Sigmoid colon (tissue), 6 donors: ENCODE measurements at regions not wholly inside any gene's neighbourhood (a gene's known extent, or its start where the extent isn't known, plus 50 kb on each side); places are given as distances from the start of the nearest gene placed in this dataset.

Source experiments
- DNase-seq: peaks from one replicate; pipeline ENCODE4 v3.0.0-alpha.2; 2019
- H3K27ac ChIP-seq, 4 donors: fragments of 200-600 bp; sonication (generic); one replicate each; pipeline ENCODE4 v1.5.1; 2016 to 2019; ENCODE audit warnings: mild to moderate bottlenecking in 1 of 4
- H3K27me3 ChIP-seq, 3 donors: fragments of 200-600 bp; sonication (generic); one replicate each; pipeline ENCODE4 v1.5.1; 2019; ENCODE audit warnings: mild to moderate bottlenecking in 1 of 3
- H3K36me3 ChIP-seq, 4 donors: fragments of 200-600 bp; sonication (generic); one replicate each; pipeline ENCODE4 v1.5.1; 2016 to 2019
- H3K4me1 ChIP-seq, 4 donors: fragments of 200-600 bp; sonication (generic); one replicate each; pipeline ENCODE4 v1.5.1; 2017 to 2019
- H3K4me3 ChIP-seq, 4 donors: fragments of 200-600 bp; sonication (generic); one replicate each; pipeline ENCODE4 v1.5.1; 2017 to 2019; ENCODE audit warnings: mild to moderate bottlenecking in 2 of 4, moderate library complexity in 1 of 4
- H3K9me3 ChIP-seq, 4 donors: fragments of 200-600 bp in 3 of 4; sonication (generic) in 3 of 4; one replicate each; pipeline versions ENCODE4 v1.5.1 to v1.6.1; 2013 to 2019
- EP300 ChIP-seq, 4 donors: sonication (generic); formaldehyde crosslinking; IDR thresholded peaks; one replicate each; pipeline ENCODE4 v1.6.1; 2017; ENCODE audit warnings: antibody characterized with exemption in 4 of 4
- POLR2A ChIP-seq, 2 donors: fragments of 450-650 bp; IDR thresholded peaks; one replicate each; pipeline ENCODE4 v1.6.1; 2016; ENCODE audit warnings: antibody characterized with exemption in 2 of 2, mild to moderate bottlenecking in 2 of 2, moderate library complexity in 2 of 2
- POLR2AphosphoS5 ChIP-seq, 4 donors: sonication (generic); formaldehyde crosslinking; IDR thresholded peaks; one replicate each; pipeline ENCODE4 v1.6.1; 2017; ENCODE audit warnings: antibody characterized with exemption in 4 of 4
- WGBS, 2 donors: extraction: QIAGEN DNeasy Blood & Tissue Kit; methylation state at CpG; one replicate each; pipeline ENCODE4 v1.1.7; 2013; 5-methylcytosine and 5-hydroxymethylcytosine counted together
- intact Hi-C: fragments of 100-400 bp; cut with DNase I; formaldehyde crosslinking; loops from one replicate; pipeline ENCODE4 v1.15.1; 2023
- TF ChIP-seq, protein P1 (sequence below), 4 experiments: fragments of 450-650 bp in 3 of 4; fragments of 200-600 bp in 1 of 4; IDR thresholded peaks; one replicate each; pipeline ENCODE4 v1.5.1; 2016 to 2019; ENCODE audit warnings: antibody characterized with exemption in 4 of 4, mild to moderate bottlenecking in 3 of 4, moderate library complexity in 2 of 4
- donor health status: healthy with polysubstance abuse.
- donor health status: healthy.

DNA sequence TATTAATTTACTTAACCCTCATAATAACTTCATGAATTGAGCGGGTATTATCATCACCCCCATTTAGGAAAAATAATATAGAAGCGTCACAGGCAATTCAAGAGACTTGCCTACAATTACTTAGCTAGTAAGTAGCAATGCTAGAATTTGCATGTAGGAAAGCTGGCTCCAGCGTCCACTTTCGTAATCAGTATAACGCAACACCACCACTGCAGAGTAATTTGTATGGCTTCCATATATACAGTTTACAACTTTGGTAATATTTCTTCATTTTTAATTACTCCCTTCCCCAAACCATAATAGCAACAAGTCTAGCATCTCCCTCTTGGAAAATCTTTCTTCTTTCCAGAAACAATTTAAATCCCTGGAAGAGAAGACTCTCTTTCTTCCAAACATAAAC is 89.9 kb upstream of the OR5AK2 start:
- no peak overlapping the region for H3K4me3 ChIP-seq
- DNase-seq = no peak
- no peaks in the 10 kb centered on the region for H3K9me3 ChIP-seq
- no peaks in the 10 kb centered on the region for H3K4me1 ChIP-seq
- H3K27ac ChIP-seq = no peak overlapping the region
- TF ChIP-seq POLR2A (IDR thresholded peaks at IDR 0.05) (no peak), POLR2AphosphoS5 (IDR thresholded peaks at IDR 0.05) (no peak), EP300 (IDR thresholded peaks at IDR 0.05) (no peak)
- TF ChIP-seq, protein P1, sequence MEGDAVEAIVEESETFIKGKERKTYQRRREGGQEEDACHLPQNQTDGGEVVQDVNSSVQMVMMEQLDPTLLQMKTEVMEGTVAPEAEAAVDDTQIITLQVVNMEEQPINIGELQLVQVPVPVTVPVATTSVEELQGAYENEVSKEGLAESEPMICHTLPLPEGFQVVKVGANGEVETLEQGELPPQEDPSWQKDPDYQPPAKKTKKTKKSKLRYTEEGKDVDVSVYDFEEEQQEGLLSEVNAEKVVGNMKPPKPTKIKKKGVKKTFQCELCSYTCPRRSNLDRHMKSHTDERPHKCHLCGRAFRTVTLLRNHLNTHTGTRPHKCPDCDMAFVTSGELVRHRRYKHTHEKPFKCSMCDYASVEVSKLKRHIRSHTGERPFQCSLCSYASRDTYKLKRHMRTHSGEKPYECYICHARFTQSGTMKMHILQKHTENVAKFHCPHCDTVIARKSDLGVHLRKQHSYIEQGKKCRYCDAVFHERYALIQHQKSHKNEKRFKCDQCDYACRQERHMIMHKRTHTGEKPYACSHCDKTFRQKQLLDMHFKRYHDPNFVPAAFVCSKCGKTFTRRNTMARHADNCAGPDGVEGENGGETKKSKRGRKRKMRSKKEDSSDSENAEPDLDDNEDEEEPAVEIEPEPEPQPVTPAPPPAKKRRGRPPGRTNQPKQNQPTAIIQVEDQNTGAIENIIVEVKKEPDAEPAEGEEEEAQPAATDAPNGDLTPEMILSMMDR (IDR thresholded peaks at IDR 0.05) = no peak
- H3K27me3 ChIP-seq = no peaks in the 10 kb centered on the region
- 90 to 91% methylated on average over 5 of the region's 5 CpGs for WGBS, 2 donors
- intact Hi-C loops = no loop called here
- no peaks in the 10 kb centered on the region for H3K36me3 ChIP-seq

DNA sequence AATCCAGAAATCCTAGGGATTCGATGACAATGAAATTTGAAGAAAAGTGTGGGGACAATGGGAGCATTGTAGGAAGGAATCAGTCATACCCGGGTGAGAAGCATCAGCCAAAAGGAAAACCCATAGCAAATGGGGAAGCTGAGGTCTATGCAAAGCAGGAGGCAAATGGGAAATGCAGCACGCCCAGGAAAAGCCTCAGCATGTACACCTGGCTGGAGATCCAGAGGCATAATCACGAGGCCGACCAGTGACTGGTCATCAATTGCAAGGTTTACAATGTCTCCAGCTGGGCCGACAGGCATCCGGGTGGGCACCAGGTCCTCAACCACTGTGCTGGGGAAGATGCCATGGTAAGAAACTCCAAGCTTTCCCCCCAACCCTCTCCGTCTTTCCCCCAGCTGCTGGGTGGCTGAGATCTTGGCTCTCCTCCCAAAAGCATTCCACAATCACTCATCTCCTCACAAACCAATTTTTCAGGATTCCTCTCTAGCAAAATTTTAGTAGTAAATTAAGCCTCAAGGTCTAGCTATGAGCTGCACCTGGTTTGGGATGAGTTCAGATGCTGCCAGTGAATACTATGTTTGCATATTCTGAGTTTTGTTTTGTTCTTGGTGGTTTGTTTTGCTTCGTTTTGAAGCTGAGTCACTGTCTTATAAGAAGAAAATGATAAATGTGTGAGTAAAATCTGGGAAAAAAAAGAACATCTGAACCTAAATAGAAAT is 98.0 kb upstream of the OR5AK2 start:
- no peaks in the 10 kb centered on the region for H3K36me3 ChIP-seq
- H3K27me3 ChIP-seq = no peaks in the 10 kb centered on the region
- 82 to 87% methylated on average over 9 of the region's 9 CpGs for WGBS, 2 donors
- H3K9me3 ChIP-seq = no peaks in the 10 kb centered on the region
- TF ChIP-seq, protein P1 (IDR thresholded peaks at IDR 0.05) = no peak
- TF ChIP-seq EP300 (IDR thresholded peaks at IDR 0.05) (no peak), POLR2A (IDR thresholded peaks at IDR 0.05) (no peak), POLR2AphosphoS5 (IDR thresholded peaks at IDR 0.05) (no peak)
- intact Hi-C loops = no loop called here
- no peaks in the 10 kb centered on the region for H3K4me1 ChIP-seq
- no peak overlapping the region for H3K27ac ChIP-seq
- no peak overlapping the region for H3K4me3 ChIP-seq
- no peak for DNase-seq

GRCh38 chr11:56889986-56890385 is 98.7 kb upstream of the OR5AK2 start:
- no peak for TF ChIP-seq POLR2A (IDR thresholded peaks at IDR 0.05)
- TF ChIP-seq, protein P1 (IDR thresholded peaks at IDR 0.05) = no peak
- 84 to 89% methylated on average over 4 of the region's 4 CpGs for WGBS, 2 donors
- intact Hi-C loops = no loop called here

GRCh38 chr11:56887940-56888339 is 100.8 kb upstream of the OR5AK2 start:
- H3K36me3 ChIP-seq = no peaks in the 10 kb centered on the region
- H3K4me3 ChIP-seq = no peak overlapping the region
- H3K27me3 ChIP-seq = no peaks in the 10 kb centered on the region
- WGBS, 2 donors = 87 to 88% methylated on average over 3 of the region's 3 CpGs
- no peak for DNase-seq
- no peak overlapping the region for H3K27ac ChIP-seq
- no peaks in the 10 kb centered on the region for H3K9me3 ChIP-seq
- TF ChIP-seq, protein P1 (IDR thresholded peaks at IDR 0.05) = no peak
- TF ChIP-seq EP300 (IDR thresholded peaks at IDR 0.05) (no peak), POLR2A (IDR thresholded peaks at IDR 0.05) (no peak), POLR2AphosphoS5 (IDR thresholded peaks at IDR 0.05) (no peak)
- intact Hi-C loops = no loop called here
- no peaks in the 10 kb centered on the region for H3K4me1 ChIP-seq

More at GRCh38 chr11:56889986-56890385, 98.7 kb upstream of the OR5AK2 start:
- no peaks in the 10 kb centered on the region for H3K27me3 ChIP-seq
- no peak overlapping the region for H3K27ac ChIP-seq
- H3K36me3 ChIP-seq = no peaks in the 10 kb centered on the region
- no peak for DNase-seq
- no peaks in the 10 kb centered on the region for H3K9me3 ChIP-seq
- no peaks in the 10 kb centered on the region for H3K4me1 ChIP-seq
- H3K4me3 ChIP-seq = no peak overlapping the region

DNA sequence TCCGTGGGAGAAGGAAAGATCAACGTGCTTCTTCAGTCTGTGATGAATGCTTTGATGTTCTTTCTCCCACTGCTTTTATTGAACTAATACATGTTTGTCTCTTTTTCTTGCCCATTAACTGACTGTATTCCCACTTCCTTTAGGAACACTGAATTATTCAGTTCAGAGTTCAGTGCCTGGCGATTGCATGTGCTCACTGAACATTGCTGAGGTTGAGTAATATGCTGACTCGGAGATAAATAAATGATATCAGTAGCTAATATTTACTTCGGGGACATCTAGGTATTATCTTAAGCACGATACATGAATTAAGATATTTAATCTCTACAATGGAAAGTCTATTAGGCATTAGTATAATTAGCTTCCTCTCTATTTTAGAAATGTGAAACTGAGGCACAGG is 102.3 kb upstream of the OR5AK2 start:
- no peaks in the 10 kb centered on the region for H3K4me1 ChIP-seq
- 18 to 62% methylated on average over 6 of the region's 6 CpGs for WGBS, 2 donors
- no peaks in the 10 kb centered on the region for H3K27me3 ChIP-seq
- DNase-seq = no peak
- no peak overlapping the region for H3K4me3 ChIP-seq
- no peaks in the 10 kb centered on the region for H3K9me3 ChIP-seq
- TF ChIP-seq POLR2AphosphoS5 (IDR thresholded peaks at IDR 0.05) = no peak
- TF ChIP-seq EP300 (IDR thresholded peaks at IDR 0.05) = no peak
- TF ChIP-seq, protein P1 (IDR thresholded peaks at IDR 0.05) = no peak
- TF ChIP-seq POLR2A (IDR thresholded peaks at IDR 0.05) = no peak
- no peak overlapping the region for H3K27ac ChIP-seq
- H3K36me3 ChIP-seq = no peaks in the 10 kb centered on the region
- intact Hi-C loops = no loop called here
